HG03135 (cell line): ENCODE measurements at regions not wholly inside any gene's neighbourhood (a gene's known extent, or its start where the extent isn't known, plus 50 kb on each side); places are given as distances from the start of the nearest gene placed in this dataset.
"Not testable (repeated sequence)": the region's sequence is repeated elsewhere in the genome, so short reads cannot be mapped to it uniquely, and the experiment has no call there.

Source experiments
- ATAC-seq: cut with Tn5 transposase; IDR thresholded peaks from one replicate; pipeline ENCODE4 v1.9.1; 2021; ENCODE audit warnings: mild to moderate bottlenecking, moderate library complexity; ENCODE audit not compliant: unreplicated experiment

- not testable (repeated sequence) for ATAC-seq
Observed at GRCh38 chr2:187610450-187610849, 56.2 kb upstream of the TFPI start.

- ATAC-seq: no peak
Observed at GRCh38 chr2:187612857-187613256, 58.6 kb upstream of the TFPI start.

- no peak for ATAC-seq
Observed at GRCh38 chr2:187614756-187615155, 60.5 kb upstream of the TFPI start.

GRCh38 chr2:187615364-187615763 is 61.1 kb upstream of the TFPI start:
- ATAC-seq: no peak

DNA sequence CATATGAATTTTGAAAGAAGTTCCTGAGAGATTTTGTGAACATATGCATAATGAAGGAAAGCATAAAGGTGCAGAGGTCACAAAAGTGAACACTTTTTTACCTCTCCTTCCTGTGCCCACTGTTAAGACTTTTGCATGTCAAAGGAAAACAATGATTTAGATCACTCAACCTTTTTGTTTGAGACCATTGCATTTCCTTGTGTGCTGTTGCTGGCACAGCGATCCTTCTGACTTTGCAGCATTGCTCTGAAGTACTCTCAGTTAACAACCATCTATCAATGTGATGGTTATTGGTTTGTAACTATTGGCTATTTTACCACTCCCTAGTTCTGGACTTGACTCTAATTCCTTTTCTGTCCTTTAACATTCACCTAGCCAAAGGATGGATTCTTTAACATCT is 61.7 kb upstream of the TFPI start:
- ATAC-seq: no peak

- no peak for ATAC-seq
Observed at GRCh38 chr2:187617120-187617519, 62.9 kb upstream of the TFPI start.

DNA sequence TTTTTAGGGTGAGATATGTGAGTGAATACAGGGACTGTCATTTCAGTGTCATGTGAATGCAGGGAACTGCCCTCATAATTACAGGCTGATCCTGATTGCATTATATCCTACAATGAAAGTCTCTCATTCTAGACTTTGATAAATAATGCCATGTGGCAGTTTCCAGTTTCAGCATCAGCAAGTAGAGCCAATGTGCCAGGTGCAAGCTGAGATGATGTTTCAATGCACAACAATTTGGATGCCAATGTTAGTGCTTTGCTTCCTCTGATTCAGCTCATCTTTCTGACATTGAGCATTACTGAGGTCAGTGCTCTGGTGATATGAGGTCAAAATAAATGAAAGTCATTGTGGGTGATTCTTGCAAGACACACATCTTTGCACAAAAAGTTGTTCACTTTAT is 63.7 kb upstream of the TFPI start:
- no peak for ATAC-seq

DNA sequence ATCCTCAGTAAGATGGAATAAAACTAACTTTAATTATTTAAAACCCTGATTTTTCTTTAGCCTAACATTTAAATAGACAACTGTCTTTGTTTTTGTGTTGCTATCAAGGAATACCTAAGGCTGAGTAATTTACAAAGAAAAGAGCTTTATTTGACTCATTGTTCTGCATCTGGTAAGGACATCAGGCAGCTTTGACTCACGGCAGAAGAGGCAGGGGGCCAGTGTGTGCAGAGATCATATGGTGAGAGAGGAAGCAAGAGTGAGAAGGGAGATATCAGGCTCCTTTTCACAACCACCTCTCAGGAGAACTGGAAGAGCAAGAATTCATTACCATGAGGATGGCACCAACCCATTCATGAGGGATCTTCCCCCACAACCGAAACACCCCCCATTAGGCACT is 64.6 kb upstream of the TFPI start:
- ATAC-seq: no peak

DNA sequence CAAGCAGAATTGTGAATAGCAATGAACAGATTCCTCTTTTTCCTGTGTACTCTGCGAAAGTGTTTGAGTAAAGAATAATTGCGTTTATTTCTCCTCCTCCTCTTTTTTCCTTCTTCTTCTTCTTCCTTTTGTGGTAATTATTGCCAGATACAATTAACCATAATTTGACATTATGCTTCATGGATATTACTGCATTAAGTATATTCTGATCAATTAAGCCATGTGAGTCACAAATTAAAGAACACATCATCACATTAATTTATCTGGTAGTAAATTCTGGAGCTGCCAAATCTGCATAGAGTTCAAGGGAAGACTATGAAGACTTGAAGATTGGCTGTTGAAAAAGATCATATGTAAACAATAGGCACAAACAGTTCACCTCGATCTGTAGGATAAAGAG is 72.9 kb upstream of the TFPI start:
- no peak for ATAC-seq

GRCh38 chr2:187636731-187637391 is 82.6 kb upstream of the TFPI start:
- ATAC-seq: not testable (repeated sequence)

GRCh38 chr2:187637392-187637740 is 83.1 kb upstream of the TFPI start:
- ATAC-seq: not testable (repeated sequence)

- ATAC-seq: not testable (repeated sequence)
Observed at GRCh38 chr2:187637771-187638170, 83.5 kb upstream of the TFPI start.

GRCh38 chr2:187638840-187639239 is 84.6 kb upstream of the TFPI start:
- no peak for ATAC-seq

- ATAC-seq: no peak
Observed at GRCh38 chr2:187640926-187641510, 86.8 kb upstream of the TFPI start.

DNA sequence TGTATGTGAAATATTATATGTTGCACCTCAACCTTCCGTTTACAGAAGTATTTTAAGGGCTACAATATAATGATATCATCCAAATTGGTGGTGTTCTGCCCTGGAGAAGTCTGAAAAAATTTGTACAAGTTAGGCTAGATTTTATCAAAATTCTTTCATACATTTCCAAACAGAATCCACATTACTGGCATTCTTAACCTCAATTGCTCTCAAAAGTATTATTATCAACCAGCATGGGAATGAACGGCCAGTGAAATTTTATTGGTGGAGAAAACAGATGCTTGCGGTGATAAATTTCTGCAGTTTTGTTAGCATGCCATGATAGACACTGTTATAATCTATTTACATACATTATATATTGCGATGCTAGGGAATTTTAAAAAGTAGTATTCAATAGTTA is 88.3 kb upstream of the TFPI start:
- no peak for ATAC-seq

DNA sequence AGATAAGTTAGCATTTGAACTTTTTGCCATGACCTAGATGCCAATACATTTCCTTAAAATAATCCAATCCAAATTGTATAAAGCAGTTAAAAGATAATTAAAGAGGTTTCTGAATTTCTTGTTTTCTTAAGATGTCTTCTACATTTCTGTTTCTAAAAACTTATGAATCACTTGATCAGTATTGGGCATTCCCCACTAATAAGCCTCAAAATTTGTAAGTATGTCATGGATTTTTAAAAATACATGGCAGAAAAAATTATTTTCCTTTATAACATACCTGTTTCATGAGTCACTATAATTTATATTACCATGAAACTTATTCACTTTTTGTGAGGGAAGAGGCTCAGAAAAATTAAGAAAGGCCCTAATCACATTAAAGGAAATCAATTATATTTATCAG is 90.3 kb upstream of the TFPI start:
- no peak for ATAC-seq

DNA sequence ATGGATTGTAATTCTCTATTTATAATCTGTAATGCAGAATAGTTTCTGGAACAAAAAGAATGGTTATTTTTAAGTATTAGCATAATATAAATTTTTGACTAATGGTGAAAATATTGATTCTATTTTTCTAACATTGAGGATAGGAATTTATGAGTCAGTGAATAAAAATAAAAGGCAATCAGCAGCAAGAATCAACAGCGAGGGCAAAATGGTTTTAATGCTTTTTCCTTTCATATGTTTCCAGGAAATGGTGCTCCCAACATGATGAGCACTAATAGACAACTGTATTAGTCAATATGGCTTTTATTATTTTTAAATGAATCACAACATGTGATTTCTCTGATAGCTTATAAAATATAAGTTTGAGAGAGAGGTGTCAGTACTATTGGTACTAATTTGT is 90.7 kb upstream of the TFPI start:
- ATAC-seq: no peak

DNA sequence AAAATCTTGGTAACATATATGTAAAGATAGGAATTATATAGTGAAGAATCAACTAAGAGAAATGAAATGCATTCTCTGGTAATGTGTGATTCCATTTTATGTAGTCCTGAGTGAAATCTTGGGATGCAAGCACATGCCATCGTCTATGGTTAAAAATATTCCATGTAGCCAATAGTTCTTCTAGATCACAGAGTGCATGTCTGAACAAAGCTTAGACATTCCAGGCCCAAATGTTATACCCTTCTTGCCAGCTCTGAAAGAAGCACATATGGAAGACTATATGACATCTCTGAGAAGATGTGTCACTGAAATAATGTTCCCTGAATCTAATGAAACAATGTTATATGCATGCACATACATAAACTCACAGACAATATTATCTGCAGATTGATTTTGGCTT is 92.3 kb upstream of the TFPI start:
- ATAC-seq: no peak

GRCh38 chr2:187654535-187654934 is 100.3 kb upstream of the TFPI start:
- ATAC-seq: no peak

DNA sequence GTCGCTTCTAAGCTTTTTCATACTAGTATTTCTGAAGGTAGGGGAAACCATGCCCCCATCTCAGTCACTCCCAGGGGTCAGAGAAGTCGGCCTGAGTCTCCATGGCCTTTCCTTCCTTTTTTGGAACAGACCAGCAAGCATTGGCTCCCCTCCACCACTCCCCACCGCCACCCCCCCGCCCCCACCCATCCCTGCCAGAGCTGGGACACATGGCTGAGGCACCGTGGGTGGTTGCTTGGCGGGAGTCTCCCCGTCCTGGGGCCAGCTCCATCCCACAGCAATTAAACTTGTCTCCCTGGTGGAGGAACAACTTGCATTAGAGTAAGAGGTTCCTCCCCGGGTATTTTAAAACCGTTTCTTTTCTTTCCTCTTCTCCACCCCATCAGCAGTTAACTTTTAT is 100.8 kb upstream of the TFPI start:
- no peak for ATAC-seq

- no peak for ATAC-seq
Observed at GRCh38 chr2:187656123-187656522, 101.9 kb upstream of the TFPI start.

DNA sequence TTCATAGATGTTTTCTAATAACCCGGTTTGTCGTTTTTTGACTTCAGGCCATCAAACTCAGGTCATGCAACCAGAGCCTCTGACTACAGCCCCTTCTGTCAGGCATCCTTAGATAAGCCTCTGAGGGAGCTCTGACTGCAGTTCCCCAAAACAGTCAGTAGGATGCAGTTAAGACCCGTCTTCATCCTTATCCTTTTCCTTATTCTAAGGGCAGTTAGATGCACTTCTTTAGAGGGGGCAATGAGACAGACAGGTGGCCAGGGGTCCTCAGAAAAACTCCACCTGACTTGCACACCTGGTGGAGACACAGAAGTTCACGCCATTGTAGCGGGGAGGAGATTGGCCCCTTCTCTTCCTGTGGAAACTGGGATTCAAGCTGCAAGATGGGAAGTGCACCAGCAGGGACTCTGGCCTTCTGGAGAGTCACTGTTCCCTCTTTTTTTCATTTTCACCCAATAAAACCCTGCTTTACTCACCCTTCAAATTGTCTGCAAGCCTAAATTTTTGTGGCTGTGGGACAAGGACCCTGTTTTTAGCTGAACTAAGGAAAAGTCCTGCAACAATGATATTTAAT is 104.8 kb upstream of the TFPI start:
- ATAC-seq: no peak

DNA sequence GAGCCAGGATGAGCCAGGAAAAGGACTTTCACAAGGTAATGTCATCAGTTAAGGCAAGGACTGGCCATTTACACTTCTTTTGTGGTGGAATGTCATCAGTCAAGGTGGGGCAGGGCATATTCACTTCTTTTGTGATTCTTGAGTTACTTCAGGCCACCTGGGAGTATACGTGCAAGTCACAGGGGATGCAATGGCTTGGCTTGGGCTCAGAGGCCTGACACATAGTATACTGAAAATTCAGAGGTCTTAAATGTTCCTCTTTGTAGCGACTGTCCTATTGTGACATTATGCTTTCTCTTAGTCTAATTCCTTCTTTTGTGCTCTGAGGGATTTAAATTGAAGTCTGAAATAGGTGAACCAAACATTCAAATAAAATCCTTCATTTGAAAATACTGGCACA is 121.8 kb upstream of the TFPI start:
- not testable (repeated sequence) for ATAC-seq
